ENCODE measurements at regions not wholly inside any gene's neighbourhood (a gene's known extent, or its start where the extent isn't known, plus 50 kb on each side); places are given as distances from the start of the nearest gene placed in this dataset.

DNA sequence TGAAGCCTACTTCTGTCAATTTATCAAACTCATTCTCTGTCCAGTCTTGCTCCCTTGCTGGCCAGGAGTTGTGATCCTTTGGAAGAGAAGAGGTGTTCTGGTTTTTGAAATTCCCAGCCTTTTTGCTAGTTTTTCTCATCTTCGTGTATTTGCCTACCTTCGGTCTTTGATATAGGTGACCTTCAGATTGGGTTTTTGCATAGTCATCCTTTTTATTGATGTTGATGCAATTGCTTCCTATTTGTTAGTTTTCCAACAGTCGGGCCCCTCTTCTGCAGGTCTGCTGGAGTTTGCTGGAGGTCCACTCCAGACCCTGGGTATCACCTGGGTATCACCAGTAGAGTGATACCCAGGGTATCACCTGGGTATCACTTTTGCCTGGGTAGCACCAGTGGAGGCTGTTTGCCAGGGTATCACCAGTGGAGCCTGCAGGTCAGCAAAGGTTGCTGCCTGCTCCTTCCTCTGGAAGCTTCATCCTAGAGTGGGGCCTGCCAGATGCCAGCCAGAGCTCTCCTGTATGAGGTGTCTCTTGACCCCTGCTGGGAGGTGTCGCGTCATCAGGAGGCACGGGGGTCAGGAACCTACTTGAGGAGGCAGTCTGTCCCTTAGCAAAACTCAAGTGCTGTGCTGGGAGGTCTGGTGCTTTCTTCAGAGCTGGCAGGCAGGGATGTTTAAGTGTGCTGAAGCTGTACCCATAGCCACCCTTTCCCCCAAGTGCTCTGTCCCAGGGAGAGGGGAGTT lies 684.2 kb downstream of the PCDH18 start:
- DNase-seq (ENCODE audit: low read depth in 3 of 3), result no peak

DNA sequence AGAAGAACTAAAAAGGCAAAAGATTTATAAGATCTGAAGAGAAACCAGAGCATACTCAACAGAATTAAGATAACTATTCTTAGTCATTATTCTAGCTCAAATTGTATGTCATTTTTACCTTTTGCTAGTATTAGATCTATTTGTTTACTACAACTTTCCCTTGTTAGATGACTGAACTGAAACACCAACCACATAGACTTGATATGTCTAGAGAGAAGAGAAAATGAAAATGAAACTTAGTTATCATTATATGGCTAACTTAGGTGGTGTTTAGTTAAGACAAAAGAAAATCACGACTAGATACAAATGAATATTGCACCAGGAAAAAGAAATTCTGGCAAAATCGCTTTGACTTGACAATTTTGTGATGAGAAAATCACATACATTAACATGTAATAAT lies 690.8 kb downstream of the PCDH18 start:
- no peak for DNase-seq (ENCODE audit: low read depth in 3 of 3)

DNA sequence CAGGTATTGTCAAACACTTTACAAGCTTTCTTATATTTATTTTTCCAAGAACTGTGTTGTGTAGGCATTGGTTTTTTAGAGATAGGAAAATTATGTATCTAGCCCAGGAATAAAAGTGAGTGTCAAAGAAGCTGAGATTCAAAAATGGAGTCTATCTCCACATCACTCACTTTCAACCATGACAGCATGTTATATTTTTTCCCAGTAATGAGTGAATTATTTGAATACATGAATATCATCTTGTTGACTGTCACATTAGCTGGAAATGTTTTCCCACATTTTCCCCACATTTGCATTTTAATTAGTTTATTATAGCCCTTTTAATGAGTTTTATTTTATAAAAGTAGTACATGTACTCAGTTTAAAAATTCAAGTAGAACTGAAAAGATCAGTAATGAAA lies 693.7 kb downstream of the PCDH18 start:
- no peak for DNase-seq (ENCODE audit: low read depth in 3 of 3)

DNA sequence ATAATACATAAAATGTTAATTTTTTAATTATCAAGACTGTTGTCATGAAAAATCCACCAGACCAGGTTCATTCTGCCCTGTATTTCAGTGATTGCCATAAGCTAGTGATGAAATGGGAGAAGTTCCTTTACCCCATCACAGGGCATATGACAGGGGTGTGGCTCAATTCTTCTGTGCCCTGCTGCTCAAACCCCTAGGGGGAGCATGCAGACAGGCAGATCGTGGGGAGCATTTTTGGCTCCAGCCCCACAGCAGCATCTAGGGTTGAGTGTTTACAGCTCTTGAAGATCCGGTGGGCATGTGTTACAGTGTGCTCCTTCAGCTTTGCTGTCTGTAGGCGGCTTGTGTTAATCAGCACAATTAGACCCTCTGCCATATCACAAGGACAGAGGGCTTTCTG lies 700.7 kb downstream of the PCDH18 start:
- no peak for DNase-seq (ENCODE audit: low read depth in 3 of 3)

DNA sequence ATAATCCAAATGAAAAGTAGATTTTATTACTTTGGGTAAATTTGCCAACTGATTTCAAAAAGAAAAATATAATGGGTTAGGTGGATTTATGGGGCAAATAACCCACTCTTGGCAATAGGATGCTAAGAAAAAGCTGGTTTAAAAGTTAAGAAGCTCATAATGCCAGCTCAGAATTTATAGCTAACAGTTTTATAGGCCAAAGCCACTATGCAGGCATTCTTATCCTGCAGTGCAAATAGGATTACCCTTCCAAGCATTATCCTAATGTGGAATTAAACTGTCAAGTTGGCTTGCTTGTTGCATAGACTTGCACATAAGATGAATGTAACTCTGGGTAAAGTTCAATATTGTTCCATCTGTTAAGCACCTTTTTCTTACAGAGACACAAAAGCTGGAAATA lies 703.0 kb downstream of the PCDH18 start:
- no peak for DNase-seq (ENCODE audit: low read depth in 3 of 3)

DNA sequence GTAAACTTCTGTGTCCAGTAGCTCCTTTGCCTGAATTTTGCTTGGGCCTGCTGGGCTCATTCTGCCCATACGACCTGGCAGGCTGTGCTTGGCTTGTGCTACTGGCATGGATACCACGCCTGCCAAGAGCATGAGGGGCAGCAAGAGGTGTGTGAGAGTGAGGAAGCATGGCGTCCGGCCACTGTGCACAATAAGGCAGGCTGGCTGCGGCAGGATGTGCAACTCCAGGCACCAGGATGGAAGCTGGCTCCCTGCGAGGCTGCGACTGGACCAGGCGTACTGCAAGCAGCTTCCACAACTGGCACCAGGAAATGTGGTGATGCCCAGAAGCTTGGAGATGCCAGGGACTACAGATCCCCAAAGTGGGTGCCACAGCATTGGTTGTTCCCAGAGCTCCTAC lies 709.3 kb downstream of the PCDH18 start:
- no peak for DNase-seq (ENCODE audit: low read depth in 3 of 3)

DNA sequence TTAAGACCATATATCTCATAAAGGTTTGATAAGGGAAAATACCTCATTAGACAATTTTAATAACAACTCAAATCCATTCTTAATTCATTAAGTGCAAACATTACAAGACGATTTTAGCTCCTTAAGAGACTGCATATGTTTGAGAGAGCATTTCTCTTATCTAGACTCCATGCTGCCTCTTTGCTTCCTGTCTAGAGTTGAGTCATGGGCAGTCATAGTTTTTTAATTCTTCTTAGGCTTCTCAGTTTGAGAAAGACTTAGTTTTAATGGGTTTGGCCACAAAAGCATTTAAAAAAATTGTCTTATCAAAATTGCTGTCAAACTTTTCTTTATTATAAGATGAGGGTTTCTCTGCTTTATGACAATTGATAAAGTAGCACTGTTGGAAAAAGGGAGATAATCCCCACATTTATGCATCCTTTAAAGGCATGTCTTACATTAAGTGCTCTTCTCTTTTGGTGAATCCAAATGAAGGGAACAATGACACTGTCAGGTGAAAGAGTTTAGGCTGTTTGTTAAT lies 713.4 kb downstream of the PCDH18 start:
- DNase-seq (ENCODE audit: low read depth in 3 of 3), result no peak

DNA sequence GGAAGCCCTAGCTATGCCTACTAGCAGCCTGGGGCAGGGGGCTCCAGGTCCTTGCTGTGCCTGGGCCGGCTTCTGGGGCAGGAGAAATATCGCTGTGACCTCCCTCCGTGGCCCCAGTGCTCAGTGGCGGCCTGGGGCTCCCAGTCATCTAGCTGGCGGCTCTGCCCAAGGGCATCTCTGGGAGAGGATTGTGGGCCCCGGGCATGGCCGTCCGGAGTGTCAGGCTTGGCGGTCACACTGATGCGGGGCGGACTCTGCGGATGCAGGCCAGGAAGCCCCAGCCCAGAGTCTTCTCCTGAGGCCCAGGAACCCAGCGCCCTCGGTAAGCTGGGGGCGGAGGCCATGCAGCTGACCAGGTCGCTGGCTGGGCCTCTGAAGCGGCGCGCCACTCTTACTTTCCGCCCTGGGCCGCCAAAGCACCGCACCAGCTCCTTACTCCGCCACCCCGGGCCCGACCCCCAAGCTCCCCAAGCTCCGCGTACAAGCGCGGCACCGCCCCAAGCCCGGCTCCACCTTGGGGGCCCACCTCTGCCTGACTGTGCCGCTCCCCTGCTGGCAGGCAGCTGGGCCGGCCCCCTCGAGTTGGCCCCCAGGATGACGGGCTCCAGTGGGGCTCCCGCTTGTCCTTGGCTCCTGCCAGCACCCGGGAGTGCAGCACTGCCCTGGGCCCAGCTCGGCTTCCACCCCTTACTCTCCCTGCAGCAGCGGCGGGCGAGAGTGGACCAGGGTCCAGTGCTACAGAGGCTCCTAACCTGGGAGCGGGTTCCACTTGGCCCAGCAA lies 720.0 kb downstream of the PCDH18 start:
- DNase-seq (ENCODE audit: low read depth in 3 of 3), result no peak

DNA sequence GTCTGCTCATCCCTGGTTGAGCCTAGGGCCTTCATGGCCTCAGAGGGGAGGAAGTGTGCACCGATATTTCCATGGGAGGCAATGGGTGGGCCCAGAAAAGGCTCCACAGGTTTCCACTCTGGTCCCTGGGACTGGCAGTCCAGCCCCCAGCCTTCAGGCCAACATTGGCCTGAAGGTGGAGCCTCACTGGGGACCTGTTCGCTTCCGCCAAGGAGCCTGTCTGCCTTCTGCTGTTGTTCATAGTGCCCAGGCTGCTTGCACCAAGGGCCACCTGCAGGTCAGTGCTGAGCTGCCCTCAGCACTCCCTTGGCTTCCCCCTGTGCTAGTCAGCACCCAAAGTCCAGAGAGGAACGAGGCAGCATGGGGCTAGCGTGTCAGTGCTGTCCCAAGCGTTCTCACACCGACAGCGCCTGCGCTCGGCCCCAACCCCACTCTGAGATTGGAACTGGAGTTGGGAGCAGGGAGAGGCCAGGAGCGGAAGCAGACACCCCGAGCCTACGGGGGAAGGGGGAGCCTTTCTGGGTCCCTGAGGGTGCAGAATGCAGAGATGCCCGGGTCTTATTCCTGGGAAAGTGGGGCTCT lies 720.7 kb downstream of the PCDH18 start:
- no peak for DNase-seq (ENCODE audit: low read depth in 3 of 3)

DNA sequence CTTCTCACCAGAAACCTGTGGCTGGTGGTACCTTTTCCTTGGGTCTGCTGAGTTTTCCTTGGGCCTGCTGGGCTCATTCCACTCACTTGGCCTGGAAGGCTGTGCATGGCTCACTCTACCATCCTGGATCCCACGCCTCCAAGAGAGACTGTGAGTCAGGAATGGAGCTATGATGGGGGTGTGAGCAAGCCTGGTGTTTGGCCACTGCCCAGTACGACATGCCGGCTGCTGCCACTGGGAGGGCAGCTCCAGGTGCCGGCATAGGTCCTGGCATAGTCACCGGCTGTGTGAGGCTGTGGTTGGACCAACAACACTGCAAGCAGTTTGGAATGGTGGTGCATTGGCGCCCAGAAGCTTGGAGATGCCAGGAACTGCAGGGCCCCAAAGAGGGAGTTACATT lies 721.7 kb downstream of the PCDH18 start:
- DNase-seq (ENCODE audit: low read depth in 3 of 3), result no peak

DNA sequence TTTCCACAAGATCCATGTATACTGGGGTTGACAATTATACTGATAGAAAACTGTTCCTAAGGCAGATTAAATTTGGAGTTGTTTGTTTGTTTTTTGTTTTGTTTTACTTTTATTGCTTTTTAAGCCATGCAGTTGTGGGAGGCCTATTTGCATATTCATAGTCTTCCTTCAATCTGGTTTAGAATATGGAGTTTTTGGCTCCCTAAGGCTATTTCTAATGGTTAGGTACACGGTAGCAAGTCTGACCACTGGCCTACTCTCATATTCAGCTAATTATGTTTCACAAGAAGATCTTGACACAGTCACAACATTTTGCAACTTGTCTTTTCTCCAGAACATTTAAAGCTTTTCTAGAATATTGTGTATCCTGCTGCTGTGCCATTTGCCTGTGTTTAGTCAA lies 725.5 kb downstream of the PCDH18 start:
- no peak for DNase-seq (ENCODE audit: low read depth in 3 of 3)

DNA sequence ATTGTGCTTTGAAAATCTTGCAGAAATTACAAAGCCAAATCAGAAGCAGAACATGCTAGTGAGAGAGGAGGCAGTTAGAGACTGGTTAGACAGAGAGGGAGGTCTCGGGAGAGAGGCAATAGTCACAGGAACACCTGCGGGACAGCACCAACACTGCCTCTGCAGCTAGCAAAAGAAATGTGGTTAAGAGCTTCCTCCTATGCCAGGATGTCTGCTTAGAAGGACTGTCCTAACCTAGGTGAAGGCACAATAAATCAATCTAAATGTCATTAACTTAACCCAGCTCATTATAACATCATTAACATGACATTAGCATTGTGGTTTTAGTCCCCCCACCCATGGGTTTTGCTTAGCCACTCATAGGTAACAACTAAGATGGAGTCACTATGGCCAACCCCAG lies 726.7 kb downstream of the PCDH18 start:
- DNase-seq (ENCODE audit: low read depth in 3 of 3), result no peak

DNA sequence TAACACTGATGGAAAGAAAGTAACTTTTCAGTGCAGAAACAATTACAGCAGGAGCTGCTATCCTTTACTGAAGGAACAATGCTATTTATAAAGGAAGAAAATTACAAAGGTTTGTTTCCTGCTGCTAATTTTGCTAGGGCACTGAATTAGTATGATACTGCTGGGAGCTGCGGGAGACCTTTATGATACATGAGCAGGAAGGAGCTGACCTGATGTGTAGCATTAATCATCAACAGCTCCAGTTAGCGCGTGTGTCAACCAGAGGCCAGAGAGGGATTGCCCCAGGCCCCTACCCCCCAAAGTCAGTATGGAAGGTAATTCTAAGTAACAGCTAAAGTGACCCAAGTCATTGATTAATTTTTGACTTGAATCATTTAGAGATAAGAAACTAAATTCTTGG lies 728.9 kb downstream of the PCDH18 start:
- no peak for DNase-seq (ENCODE audit: low read depth in 3 of 3)

DNA sequence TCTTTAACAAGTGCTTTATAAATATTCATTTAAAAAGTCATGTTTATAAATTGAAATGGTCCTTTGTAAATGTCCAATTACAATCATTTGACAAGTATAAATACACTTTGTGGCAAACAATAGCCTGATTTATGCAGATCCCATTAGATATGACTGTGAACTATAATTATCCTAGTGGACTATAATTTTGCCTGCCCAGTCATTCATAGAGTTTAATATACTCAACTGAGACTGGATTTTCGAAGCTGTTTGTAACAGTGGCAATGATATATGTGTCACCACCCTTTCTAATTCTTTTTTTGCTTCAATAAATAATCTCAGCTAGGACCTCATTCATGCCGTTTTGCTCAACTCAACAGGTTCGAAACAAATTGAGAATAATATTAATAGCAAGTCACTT lies 732.0 kb downstream of the PCDH18 start:
- DNase-seq (ENCODE audit: low read depth in 3 of 3), result no peak

DNA sequence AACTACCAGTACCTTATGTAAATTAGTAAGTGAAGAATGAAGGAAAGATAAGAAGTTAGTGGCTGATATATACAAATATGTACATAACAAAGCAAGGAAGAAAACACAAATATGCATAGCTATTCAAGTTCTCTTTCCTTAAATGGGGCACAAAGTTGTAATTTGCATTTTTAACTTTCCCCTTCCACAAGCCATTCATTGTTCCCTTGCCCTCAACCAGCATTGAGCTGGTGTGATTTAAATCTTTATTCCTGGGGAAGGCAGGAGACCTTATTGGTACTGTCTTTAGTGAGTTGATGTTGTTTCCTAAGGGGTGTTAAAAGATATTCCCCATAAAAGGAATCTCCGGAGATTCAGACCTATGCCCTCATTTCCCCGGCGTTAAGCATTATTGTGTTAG lies 735.3 kb downstream of the PCDH18 start:
- no peak for DNase-seq (ENCODE audit: low read depth in 3 of 3)

DNA sequence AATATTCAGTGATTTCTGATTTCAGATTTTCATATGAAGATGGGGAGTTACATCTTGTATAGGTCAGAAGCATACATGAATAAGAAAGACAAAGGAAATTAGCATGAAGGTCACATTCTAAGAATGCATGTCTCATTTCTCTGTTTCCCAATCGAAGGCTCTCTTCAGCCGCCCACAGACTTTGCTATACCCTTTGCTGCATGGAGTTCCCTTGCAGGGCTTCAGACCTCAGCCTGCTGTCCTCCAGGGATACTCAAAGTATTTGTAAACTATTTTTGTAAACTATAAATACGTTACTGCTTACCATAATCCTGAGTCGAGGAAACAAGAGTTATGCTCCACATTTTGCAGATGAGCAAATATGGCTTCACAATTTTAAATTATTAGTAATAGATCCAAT lies 738.4 kb downstream of the PCDH18 start:
- no peak for DNase-seq (ENCODE audit: low read depth in 3 of 3)

DNA sequence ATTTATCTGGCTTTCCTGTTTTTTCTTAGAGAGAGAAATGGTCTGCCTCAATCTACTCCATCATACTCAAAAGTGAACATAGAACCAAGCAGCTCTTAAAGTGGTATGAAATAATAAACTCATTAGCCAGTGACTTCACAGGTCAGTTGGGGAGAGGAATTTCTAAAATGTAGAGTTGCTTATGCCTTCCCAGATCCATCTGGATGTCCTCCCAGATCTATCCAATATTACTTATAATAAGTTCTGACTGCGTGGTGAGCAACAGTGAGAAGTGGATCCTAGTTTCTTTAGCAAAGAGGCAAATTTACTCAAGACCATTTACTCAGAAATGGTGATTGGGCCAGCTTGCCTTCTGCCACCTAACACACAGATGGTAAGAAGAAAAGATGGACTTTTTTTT lies 748.0 kb downstream of the PCDH18 start:
- DNase-seq (ENCODE audit: low read depth in 3 of 3), result no peak

DNA sequence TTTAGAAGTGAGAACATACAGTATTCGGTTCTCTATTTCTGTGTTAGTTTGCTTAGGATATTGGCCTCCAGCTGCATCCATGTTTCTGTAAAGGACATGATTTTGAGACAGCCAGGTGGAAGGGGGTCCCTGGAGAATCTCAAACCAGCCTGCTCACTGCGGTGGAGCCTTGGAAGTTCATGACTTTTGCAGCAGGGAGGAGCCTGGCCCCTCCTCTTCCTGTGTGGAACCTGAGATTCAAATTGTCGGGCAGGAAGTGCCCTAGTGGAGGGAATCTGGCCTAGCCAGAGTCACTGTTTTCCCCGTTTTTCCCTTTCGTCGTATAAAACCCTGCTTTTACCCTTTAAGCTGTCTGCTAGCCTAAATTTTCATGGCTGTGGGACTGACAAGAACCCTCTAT lies 762.6 kb downstream of the PCDH18 start:
- no peak for DNase-seq (ENCODE audit: low read depth in 3 of 3)

DNA sequence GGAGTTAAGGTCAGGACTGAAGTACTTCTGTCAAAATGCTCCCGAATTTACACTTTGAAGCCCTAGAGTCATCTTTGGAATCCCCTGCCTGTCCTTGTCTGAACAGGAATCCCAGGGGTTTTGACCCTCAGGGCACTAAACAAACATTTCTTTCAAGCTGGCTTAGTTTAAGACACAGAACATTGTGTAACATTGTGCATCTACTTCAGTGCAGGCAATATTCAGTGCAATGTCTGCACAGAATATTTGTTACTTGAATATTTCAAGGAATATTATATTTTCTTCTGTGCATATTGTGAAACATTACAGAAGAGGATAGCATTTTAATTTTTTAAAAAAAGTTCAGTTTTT lies 763.4 kb downstream of the PCDH18 start:
- no peak for DNase-seq (ENCODE audit: low read depth in 3 of 3)

DNA sequence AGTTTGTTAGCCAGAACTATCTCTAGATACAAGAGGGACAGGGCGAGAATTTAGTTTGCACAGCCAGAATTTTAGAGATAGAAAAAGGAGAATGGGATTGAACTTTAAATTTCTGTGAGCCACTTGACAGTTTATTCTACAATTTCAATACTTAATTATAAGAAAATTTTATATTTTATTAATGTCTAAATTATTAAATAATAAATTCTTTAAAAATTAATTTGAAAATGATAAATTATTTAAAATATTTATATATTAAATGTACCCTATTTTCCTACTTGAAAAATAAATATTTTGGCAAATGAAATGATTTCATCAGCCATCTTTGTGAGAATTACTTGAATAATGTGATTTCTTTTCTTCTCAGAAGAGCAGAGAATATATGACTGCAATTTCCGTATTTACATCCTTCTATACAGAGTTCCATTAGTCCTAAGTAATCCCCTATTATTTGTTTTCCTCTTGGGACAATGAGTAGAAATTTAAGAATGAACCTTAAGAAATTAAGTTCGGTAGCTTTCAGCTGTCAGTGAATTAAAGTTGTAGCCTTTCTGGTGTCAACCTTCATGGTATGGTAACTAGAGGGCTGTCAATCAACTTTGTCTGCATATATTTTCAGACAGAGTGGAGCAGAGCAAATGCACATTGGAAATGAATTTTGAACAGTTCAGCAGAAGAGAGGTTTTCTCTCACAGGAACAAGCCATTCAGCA lies 763.9 kb downstream of the PCDH18 start:
- DNase-seq (ENCODE audit: low read depth in 3 of 3), result no peak

DNA sequence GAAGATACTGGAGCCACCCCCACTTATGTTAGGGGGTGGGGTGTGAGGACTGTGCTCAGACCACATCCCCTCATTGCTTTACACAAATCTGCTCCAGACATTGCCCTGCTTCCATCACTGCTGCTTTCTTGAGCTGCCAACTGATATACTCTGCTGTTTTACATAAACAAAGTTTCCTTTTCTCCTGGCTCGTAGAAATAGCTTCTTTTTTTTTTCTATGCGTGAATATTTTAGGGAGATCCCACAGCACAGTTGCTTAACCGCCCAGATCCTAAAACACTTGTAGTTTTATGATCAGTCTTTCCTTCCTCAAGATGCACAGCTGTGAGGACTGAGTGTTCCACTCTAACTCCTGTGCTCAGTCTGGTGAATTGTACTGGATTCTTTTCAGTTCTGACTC lies 768.4 kb downstream of the PCDH18 start:
- DNase-seq (ENCODE audit: low read depth in 3 of 3), result no peak

DNA sequence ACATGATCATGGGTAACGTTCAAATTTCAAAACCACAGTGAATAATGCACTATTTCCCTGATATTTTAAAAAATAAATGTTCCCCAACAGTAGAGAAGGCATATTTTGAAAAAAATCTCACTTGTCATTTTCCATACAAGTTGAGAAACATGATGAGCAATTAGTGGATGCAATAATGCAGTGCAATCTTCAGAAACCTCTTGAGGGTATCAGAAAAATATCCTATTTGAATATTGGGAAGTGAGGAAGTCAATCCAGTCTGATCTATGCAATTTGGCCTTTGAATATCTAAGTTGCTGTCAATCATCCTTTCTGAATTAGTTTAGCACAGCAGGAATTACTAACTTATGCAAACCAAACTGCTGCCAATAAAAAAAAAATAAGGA lies 776.8 kb downstream of the PCDH18 start:
- no peak for DNase-seq (ENCODE audit: low read depth in 3 of 3)
